ENCODE measurements at regions not wholly inside any gene's neighbourhood (a gene's known extent, or its start where the extent isn't known, plus 50 kb on each side); places are given as distances from the start of the nearest gene placed in this dataset.

GRCh38 chr20:52708137-52708536 lies 264.0 kb upstream of the TSHZ2 start:
- TF ChIP-seq EZH2 (IDR thresholded peaks at IDR 0.05; ENCODE audit: insufficient read depth, poor library complexity, severe bottlenecking) = no peak
- no peak for TF ChIP-seq EZH2phosphoT487 (IDR thresholded peaks at IDR 0.05; ENCODE audit: insufficient read depth, low read depth)
